ENCODE measurements at regions not wholly inside any gene's neighbourhood (a gene's known extent, or its start where the extent isn't known, plus 50 kb on each side); places are given as distances from the start of the nearest gene placed in this dataset.

DNA sequence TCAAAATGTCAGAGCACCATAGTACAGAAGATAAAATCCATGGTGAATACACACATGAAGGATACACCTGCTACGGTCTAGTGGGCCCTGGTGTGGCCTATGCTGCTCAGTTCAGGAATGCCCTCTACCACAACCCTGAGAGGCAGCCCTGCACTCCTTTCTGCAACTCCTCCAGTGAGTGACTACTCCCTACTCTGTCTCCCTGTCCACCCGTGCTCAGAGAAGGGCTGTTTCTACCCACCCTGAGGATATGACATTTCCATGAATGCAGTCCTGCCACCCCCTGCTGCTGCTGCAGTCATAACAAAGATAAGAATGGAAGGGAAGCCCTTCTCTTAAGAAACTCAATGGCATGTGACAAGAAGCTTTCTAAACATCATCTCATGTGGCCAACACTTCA is 137.0 kb downstream of the EN1 start:
- H3K36me3 Mint-ChIP-seq (ENCODE audit: low read depth, unreplicated experiment) = no peaks in the 10 kb centered on the region
- TF ChIP-seq EZH2 (IDR thresholded peaks at IDR 0.05; ENCODE audit: insufficient read depth, low read length) = no peak
- no peak for TF ChIP-seq CTCF (IDR thresholded peaks at IDR 0.05; ENCODE audit: insufficient read depth, low read depth, low read length)
- Histone ChIP-seq H3K4me2 (ENCODE audit: low read length) (no peak overlapping the region), H3K4me3 (ENCODE audit: insufficient read depth, low read depth, low read length) (no peak overlapping the region), H3K9me3 (ENCODE audit: insufficient read depth, low read depth, low read length) (no peaks in the 10 kb centered on the region), H3K79me2 (ENCODE audit: insufficient read depth, low read length) (no peaks in the 10 kb centered on the region), H3K27me3 (ENCODE audit: insufficient read depth, low read length) (no peaks in the 10 kb centered on the region), H4K20me1 (ENCODE audit: insufficient read depth, low read length) (no peaks in the 10 kb centered on the region), H3K9ac (ENCODE audit: low read length) (no peak overlapping the region), H2AFZ (ENCODE audit: low read depth, low read length) (no peak overlapping the region), H3K4me1 (ENCODE audit: insufficient read depth, low read length) (no peaks in the 10 kb centered on the region), H3K27ac (ENCODE audit: low read depth, low read length) (no peak overlapping the region), H3K36me3 (ENCODE audit: insufficient read depth, low read length) (no peaks in the 10 kb centered on the region)
- H3K27me3 Mint-ChIP-seq (ENCODE audit: low read depth, unreplicated experiment) = peaks cover 20% of the 10 kb centered on the region
- FAIRE-seq = no peak
- no peak overlapping the region for H3K27ac Mint-ChIP-seq (ENCODE audit: unreplicated experiment)
- H3K4me3 Mint-ChIP-seq (ENCODE audit: unreplicated experiment) = no peak overlapping the region
- H3K9me3 Mint-ChIP-seq (ENCODE audit: unreplicated experiment) = peaks cover 4% of the 10 kb centered on the region
- H3K4me1 Mint-ChIP-seq (ENCODE audit: low read depth, unreplicated experiment) = no peaks in the 10 kb centered on the region
- no peak for DNase-seq (ENCODE audit: low read depth)

GRCh38 chr2:118709786-118710185 is 137.7 kb downstream of the EN1 start:
- DNase-seq (ENCODE audit: low read depth) = no peak

More at GRCh38 chr2:118709786-118710185, 137.7 kb downstream of the EN1 start:
- H3K4me2 ChIP-seq (ENCODE audit: low read length) = no peak overlapping the region
- H3K27ac ChIP-seq (ENCODE audit: low read depth, low read length) = no peak overlapping the region
- no peaks in the 10 kb centered on the region for H3K9me3 ChIP-seq (ENCODE audit: insufficient read depth, low read depth, low read length)
- H3K36me3 Mint-ChIP-seq (ENCODE audit: low read depth, unreplicated experiment) = no peaks in the 10 kb centered on the region
- H3K4me3 ChIP-seq (ENCODE audit: insufficient read depth, low read depth, low read length) = no peak overlapping the region
- peaks cover 18% of the 10 kb centered on the region for H3K27me3 Mint-ChIP-seq (ENCODE audit: low read depth, unreplicated experiment)
- no peak overlapping the region for H3K27ac Mint-ChIP-seq (ENCODE audit: unreplicated experiment)
- H3K4me1 ChIP-seq (ENCODE audit: insufficient read depth, low read length) = no peaks in the 10 kb centered on the region
- no peaks in the 10 kb centered on the region for H4K20me1 ChIP-seq (ENCODE audit: insufficient read depth, low read length)
- peaks cover 4% of the 10 kb centered on the region for H3K9me3 Mint-ChIP-seq (ENCODE audit: unreplicated experiment)
- no peak overlapping the region for H2AFZ ChIP-seq (ENCODE audit: low read depth, low read length)
- no peaks in the 10 kb centered on the region for H3K36me3 ChIP-seq (ENCODE audit: insufficient read depth, low read length)
- H3K4me3 Mint-ChIP-seq (ENCODE audit: unreplicated experiment) = no peak overlapping the region
- no peak for FAIRE-seq
- peaks cover 5% of the 10 kb centered on the region for H3K4me1 Mint-ChIP-seq (ENCODE audit: low read depth, unreplicated experiment)
- H3K79me2 ChIP-seq (ENCODE audit: insufficient read depth, low read length) = no peaks in the 10 kb centered on the region
- H3K27me3 ChIP-seq (ENCODE audit: insufficient read depth, low read length) = no peaks in the 10 kb centered on the region
- TF ChIP-seq CTCF (IDR thresholded peaks at IDR 0.05; ENCODE audit: insufficient read depth, low read depth, low read length) = no peak
- no peak for TF ChIP-seq EZH2 (IDR thresholded peaks at IDR 0.05; ENCODE audit: insufficient read depth, low read length)
- no peak overlapping the region for H3K9ac ChIP-seq (ENCODE audit: low read length)
